Mucosa of stomach (tissue), 1 donor: ENCODE measurements at regions not wholly inside any gene's neighbourhood (a gene's known extent, or its start where the extent isn't known, plus 50 kb on each side); places are given as distances from the start of the nearest gene placed in this dataset.

Experiments used
- H3K27me3 ChIP-seq: one replicate; pipeline ENCODE4 v1.7.0; 2013; ENCODE audit warnings: mild to moderate bottlenecking, low read length; ENCODE audit not compliant: control insufficient read depth, insufficient read depth
- H3K36me3 ChIP-seq: one replicate; pipeline ENCODE4 v1.7.0; 2013; ENCODE audit warnings: low read length; ENCODE audit not compliant: control insufficient read depth, insufficient read depth
- H3K4me1 ChIP-seq: one replicate; pipeline ENCODE4 v1.7.0; 2013; ENCODE audit warnings: mild to moderate bottlenecking, low read length; ENCODE audit not compliant: control insufficient read depth, insufficient read depth
- H3K4me3 ChIP-seq: one replicate; pipeline ENCODE4 v1.7.0; 2013; ENCODE audit warnings: low read length
- H3K9ac ChIP-seq: one replicate; pipeline ENCODE4 v1.7.0; 2013; ENCODE audit warnings: mild to moderate bottlenecking, low read length, moderate library complexity
- H3K9me3 ChIP-seq: one replicate; pipeline ENCODE4 v1.7.0; 2013; ENCODE audit warnings: mild to moderate bottlenecking, low read length, moderate library complexity; ENCODE audit not compliant: control insufficient read depth
- donor health status: Pancreatic carcinoma.

DNA sequence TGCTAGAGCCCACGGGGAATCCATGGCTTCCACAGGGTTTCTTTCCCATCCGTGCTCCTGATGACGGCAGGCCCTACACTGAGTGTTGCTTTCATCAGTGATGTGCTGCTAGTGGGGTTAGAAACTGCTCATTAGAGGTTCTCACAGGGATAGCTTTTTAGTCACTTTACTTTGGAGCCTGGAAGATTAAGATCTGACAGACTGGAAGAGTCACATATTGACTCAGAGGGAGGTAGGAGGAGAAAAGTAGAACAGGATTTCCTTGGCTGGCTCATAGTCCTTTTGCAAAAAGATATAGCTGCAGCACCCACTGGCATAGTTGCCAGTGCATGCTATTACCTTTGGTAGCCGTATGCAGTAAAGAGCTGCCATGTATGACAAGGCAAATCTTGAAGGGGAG lies 890.3 kb downstream of the C6orf118 start:
- Histone ChIP-seq H3K9ac (no peak overlapping the region), H3K36me3 (no peaks in the 10 kb centered on the region), H3K4me1 (no peaks in the 10 kb centered on the region), H3K27me3 (no peaks in the 10 kb centered on the region), H3K4me3 (no peak overlapping the region), H3K9me3 (no peaks in the 10 kb centered on the region)

- no peak overlapping the region for H3K9ac ChIP-seq
- no peak overlapping the region for H3K4me3 ChIP-seq
- no peaks in the 10 kb centered on the region for H3K4me1 ChIP-seq
- H3K9me3 ChIP-seq: no peaks in the 10 kb centered on the region
- H3K36me3 ChIP-seq: no peaks in the 10 kb centered on the region
- no peaks in the 10 kb centered on the region for H3K27me3 ChIP-seq
Observed at GRCh38 chr6:164418262-164418588, 891.2 kb downstream of the C6orf118 start.

GRCh38 chr6:164417537-164418261 lies 891.7 kb downstream of the C6orf118 start:
- H3K27me3 ChIP-seq: no peaks in the 10 kb centered on the region
- H3K9ac ChIP-seq: no peak overlapping the region
- H3K36me3 ChIP-seq: no peaks in the 10 kb centered on the region
- H3K9me3 ChIP-seq: no peaks in the 10 kb centered on the region
- no peaks in the 10 kb centered on the region for H3K4me1 ChIP-seq
- no peak overlapping the region for H3K4me3 ChIP-seq

DNA sequence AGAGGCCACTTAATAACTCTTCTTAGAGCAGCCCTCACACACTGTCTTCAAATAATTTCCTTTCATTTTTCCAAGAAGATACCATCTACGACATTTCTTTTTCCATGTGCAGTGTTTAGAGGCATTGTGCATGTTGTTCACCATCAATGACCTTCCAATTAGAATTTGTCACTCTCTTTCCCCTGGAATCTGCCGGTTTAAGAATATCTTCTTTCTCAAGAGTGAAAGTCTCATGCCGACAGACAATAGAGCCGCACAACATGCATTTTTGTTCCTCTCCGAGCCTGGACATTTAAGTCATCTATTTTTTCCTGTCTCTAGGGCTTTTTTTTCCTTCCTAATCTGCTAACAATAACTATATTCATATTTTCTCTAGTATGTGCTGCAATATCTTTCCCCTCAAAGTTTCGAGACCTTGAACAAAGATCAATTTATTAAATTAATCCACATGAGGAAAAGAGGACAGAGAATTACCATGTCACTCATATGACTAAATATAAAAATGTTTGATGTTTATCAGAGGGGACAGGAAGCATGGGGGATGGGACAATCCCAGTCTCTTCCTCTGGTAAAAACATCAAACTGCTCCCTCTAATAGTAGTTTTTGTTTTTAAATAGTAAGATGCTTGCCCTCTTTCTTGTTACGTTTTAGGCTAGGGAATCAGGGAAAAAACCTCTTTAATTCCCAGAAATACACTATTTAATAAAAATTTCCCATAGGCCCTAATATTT lies 893.4 kb downstream of the C6orf118 start:
- Histone ChIP-seq H3K4me3 (no peak overlapping the region), H3K36me3 (no peaks in the 10 kb centered on the region), H3K4me1 (no peaks in the 10 kb centered on the region), H3K9ac (no peak overlapping the region), H3K27me3 (no peaks in the 10 kb centered on the region), H3K9me3 (no peaks in the 10 kb centered on the region)

DNA sequence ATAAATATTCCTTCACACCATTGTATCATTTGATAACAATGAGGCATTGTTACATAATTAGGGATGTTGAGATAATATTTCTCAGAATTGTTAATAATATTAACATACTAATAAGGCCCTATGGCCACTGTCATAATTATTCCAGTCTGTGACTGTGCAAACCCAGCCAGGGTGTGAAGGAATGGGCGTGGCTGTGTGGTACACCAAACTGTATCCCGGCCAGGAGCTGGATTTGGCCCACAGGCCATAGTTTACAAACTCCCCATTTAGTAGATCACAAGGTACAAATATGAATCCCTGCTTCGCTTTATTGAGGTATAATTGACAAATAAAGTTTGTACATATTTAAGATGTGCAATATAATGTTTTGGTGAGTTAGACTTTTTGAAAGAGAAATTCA lies 894.7 kb downstream of the C6orf118 start:
- H3K9ac ChIP-seq: no peak overlapping the region
- no peaks in the 10 kb centered on the region for H3K9me3 ChIP-seq
- H3K36me3 ChIP-seq: no peaks in the 10 kb centered on the region
- no peaks in the 10 kb centered on the region for H3K27me3 ChIP-seq
- H3K4me1 ChIP-seq: no peaks in the 10 kb centered on the region
- no peak overlapping the region for H3K4me3 ChIP-seq

DNA sequence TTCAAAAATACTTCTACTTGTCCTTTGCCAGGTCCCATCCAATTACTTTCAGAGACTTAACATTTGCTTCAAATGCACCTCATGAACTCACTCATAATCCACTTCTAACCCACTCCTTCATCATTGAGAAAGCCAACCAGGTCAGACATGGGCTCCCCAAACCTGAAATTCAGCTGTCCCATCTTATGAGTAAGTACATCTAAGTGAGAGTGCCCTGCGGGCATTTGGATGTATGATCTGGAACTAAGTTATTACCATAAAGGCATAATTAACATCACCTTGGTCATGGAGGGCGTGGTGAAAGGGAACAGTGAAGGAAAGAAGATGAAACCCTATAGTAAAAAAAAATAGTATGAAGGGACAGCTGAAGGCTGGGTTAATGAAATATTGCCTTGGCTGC lies 896.8 kb downstream of the C6orf118 start:
- Histone ChIP-seq H3K9me3 (no peaks in the 10 kb centered on the region), H3K27me3 (peaks cover 4% of the 10 kb centered on the region), H3K4me3 (no peak overlapping the region), H3K4me1 (no peaks in the 10 kb centered on the region), H3K36me3 (no peaks in the 10 kb centered on the region), H3K9ac (no peak overlapping the region)

DNA sequence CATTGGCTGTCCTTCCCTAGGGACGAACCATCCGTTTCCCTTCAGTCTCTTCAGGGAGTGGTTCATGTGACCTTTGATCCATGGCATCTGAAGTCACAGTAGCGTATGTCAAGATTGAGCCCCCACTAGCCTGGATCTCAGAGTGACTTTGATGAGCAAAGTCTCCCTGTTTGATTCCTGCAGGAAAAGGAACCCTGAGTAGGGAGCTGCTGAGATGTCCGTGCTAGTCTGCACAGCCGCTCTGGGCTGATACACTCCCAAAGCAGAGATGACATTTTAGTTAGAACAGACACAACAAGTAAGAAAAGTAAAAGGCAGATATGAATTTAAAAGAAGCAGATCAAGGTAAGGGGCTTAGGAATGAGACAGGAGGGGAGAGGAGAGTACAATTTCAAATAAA lies 899.4 kb downstream of the C6orf118 start:
- Histone ChIP-seq H3K36me3 (no peaks in the 10 kb centered on the region), H3K4me3 (no peak overlapping the region), H3K9me3 (no peaks in the 10 kb centered on the region), H3K9ac (no peak overlapping the region), H3K4me1 (no peaks in the 10 kb centered on the region), H3K27me3 (peaks cover 4% of the 10 kb centered on the region)

GRCh38 chr6:164409309-164410009 lies 899.9 kb downstream of the C6orf118 start:
- peaks cover 4% of the 10 kb centered on the region for H3K27me3 ChIP-seq

GRCh38 chr6:164408868-164409267 lies 900.5 kb downstream of the C6orf118 start:
- H3K9me3 ChIP-seq: no peaks in the 10 kb centered on the region
- no peak overlapping the region for H3K4me3 ChIP-seq
- H3K27me3 ChIP-seq: peaks cover 4% of the 10 kb centered on the region
- no peak overlapping the region for H3K9ac ChIP-seq
- no peaks in the 10 kb centered on the region for H3K4me1 ChIP-seq
- no peaks in the 10 kb centered on the region for H3K36me3 ChIP-seq

More at GRCh38 chr6:164409309-164410009, 899.9 kb downstream of the C6orf118 start:
- Histone ChIP-seq H3K36me3 (no peaks in the 10 kb centered on the region), H3K9me3 (no peaks in the 10 kb centered on the region), H3K4me3 (no peak overlapping the region), H3K4me1 (no peaks in the 10 kb centered on the region), H3K9ac (no peak overlapping the region)

- H3K4me3 ChIP-seq: no peak overlapping the region
- H3K27me3 ChIP-seq: peaks cover 4% of the 10 kb centered on the region
- no peaks in the 10 kb centered on the region for H3K9me3 ChIP-seq
- no peaks in the 10 kb centered on the region for H3K36me3 ChIP-seq
- no peaks in the 10 kb centered on the region for H3K4me1 ChIP-seq
- H3K9ac ChIP-seq: no peak overlapping the region
Observed at GRCh38 chr6:164404812-164405488, 904.5 kb downstream of the C6orf118 start.

- no peak overlapping the region for H3K4me3 ChIP-seq
- H3K9ac ChIP-seq: no peak overlapping the region
- no peaks in the 10 kb centered on the region for H3K27me3 ChIP-seq
- H3K4me1 ChIP-seq: no peaks in the 10 kb centered on the region
- H3K9me3 ChIP-seq: no peaks in the 10 kb centered on the region
- no peaks in the 10 kb centered on the region for H3K36me3 ChIP-seq
Observed at GRCh38 chr6:164401871-164402270, 907.5 kb downstream of the C6orf118 start.

GRCh38 chr6:164398647-164399046 lies 910.8 kb downstream of the C6orf118 start:
- Histone ChIP-seq H3K9me3 (no peaks in the 10 kb centered on the region), H3K27me3 (no peaks in the 10 kb centered on the region), H3K36me3 (no peaks in the 10 kb centered on the region), H3K4me1 (peaks cover 6% of the 10 kb centered on the region), H3K4me3 (no peak overlapping the region), H3K9ac (no peak overlapping the region)
